Activated T-helper 17 cell treated with anti-CD3 and anti-CD28 coated beads, Interleukin-2, amount 50 U/mL, for 72 hours (primary cell): ENCODE measurements at regions not wholly inside any gene's neighbourhood (a gene's known extent, or its start where the extent isn't known, plus 50 kb on each side); places are given as distances from the start of the nearest gene placed in this dataset.
"Not testable (repeated sequence)": the region's sequence is repeated elsewhere in the genome, so short reads cannot be mapped to it uniquely, and the experiment has no call there.

Experiments used
- ATAC-seq: fragments of 150-1000 bp; cut with Tn5 transposase; replicated peaks from 2 replicates; pipeline ENCODE4 v1.10.0; 2021; ENCODE audit warnings: mild to moderate bottlenecking, moderate library complexity
- H3K27ac Mint-ChIP-seq: one replicate; pipeline ENCODE4 v1.8.0; 2022; ENCODE audit warnings: mixed read lengths
- H3K27me3 Mint-ChIP-seq: one replicate; pipeline ENCODE4 v1.8.0; 2022; ENCODE audit warnings: mixed read lengths
- H3K36me3 Mint-ChIP-seq: one replicate; pipeline ENCODE4 v1.8.0; 2022; ENCODE audit warnings: low read depth, mild to moderate bottlenecking, mixed read lengths
- H3K4me1 Mint-ChIP-seq: one replicate; pipeline ENCODE4 v1.8.0; 2022; ENCODE audit warnings: mixed read lengths
- H3K4me3 Mint-ChIP-seq: one replicate; pipeline ENCODE4 v1.8.0; 2022; ENCODE audit warnings: mild to moderate bottlenecking, mixed read lengths
- H3K9me3 Mint-ChIP-seq: one replicate; pipeline ENCODE4 v1.8.0; 2022; ENCODE audit warnings: mixed read lengths

GRCh38 chr2:101580528-101580927, 105.6 kb upstream of the RFX8 start:
- Mint-ChIP-seq H3K4me1 (peaks cover 15% of the 10 kb centered on the region), H3K4me3 (no peak overlapping the region), H3K27ac (peak overlapping the region; percentile 13), H3K36me3 (no peaks in the 10 kb centered on the region), H3K9me3 (peaks cover 10% of the 10 kb centered on the region), H3K27me3 (no peaks in the 10 kb centered on the region)
- no peak for ATAC-seq

DNA sequence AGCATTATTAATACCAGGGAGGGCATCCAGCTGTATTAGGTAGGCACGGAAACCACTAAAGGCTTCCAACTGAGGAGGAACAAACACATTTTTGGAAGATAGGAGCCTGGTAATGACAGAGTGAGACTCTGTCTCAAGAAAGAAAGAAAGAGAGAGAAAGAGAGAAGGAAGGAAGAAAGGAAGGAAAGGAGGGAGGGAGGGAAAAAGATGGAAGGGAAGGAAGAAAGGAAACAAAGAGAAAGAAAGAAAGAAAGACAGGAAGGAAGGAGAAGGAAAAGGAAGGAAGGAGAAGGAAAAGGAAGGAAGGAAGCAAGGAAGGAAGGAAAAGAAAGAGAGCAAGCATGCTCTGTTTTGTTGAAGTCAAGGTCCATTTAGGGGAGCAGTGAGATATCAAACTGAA, 103.8 kb upstream of the RFX8 start:
- H3K9me3 Mint-ChIP-seq: peaks cover 6% of the 10 kb centered on the region
- H3K4me1 Mint-ChIP-seq: peaks cover 15% of the 10 kb centered on the region
- H3K36me3 Mint-ChIP-seq: no peaks in the 10 kb centered on the region
- H3K4me3 Mint-ChIP-seq: no peak overlapping the region
- no peak overlapping the region for H3K27ac Mint-ChIP-seq
- H3K27me3 Mint-ChIP-seq: no peaks in the 10 kb centered on the region
- no peak for ATAC-seq

GRCh38 chr2:101578135-101578534, 103.2 kb upstream of the RFX8 start:
- not testable (repeated sequence) for H3K4me3 Mint-ChIP-seq, H3K36me3 Mint-ChIP-seq, ATAC-seq, H3K9me3 Mint-ChIP-seq, H3K27me3 Mint-ChIP-seq, H3K27ac Mint-ChIP-seq
- H3K4me1 Mint-ChIP-seq: peaks cover 15% of the 10 kb centered on the region

- H3K9me3 Mint-ChIP-seq: peaks cover 9% of the 10 kb centered on the region
- peaks cover 15% of the 10 kb centered on the region for H3K4me1 Mint-ChIP-seq
- no peaks in the 10 kb centered on the region for H3K36me3 Mint-ChIP-seq
Measured at GRCh38 chr2:101577173-101577572, 102.3 kb upstream of the RFX8 start.

GRCh38 chr2:101574622-101575021, 99.7 kb upstream of the RFX8 start:
- Mint-ChIP-seq H3K27ac (no peak overlapping the region), H3K27me3 (no peaks in the 10 kb centered on the region), H3K4me3 (no peak overlapping the region), H3K36me3 (no peaks in the 10 kb centered on the region), H3K4me1 (peaks cover 22% of the 10 kb centered on the region), H3K9me3 (peaks cover 6% of the 10 kb centered on the region)
- ATAC-seq: no peak

More at GRCh38 chr2:101577173-101577572, 102.3 kb upstream of the RFX8 start:
- no peak overlapping the region for H3K4me3 Mint-ChIP-seq
- no peaks in the 10 kb centered on the region for H3K27me3 Mint-ChIP-seq
- no peak overlapping the region for H3K27ac Mint-ChIP-seq
- ATAC-seq: peak; percentile 56

DNA sequence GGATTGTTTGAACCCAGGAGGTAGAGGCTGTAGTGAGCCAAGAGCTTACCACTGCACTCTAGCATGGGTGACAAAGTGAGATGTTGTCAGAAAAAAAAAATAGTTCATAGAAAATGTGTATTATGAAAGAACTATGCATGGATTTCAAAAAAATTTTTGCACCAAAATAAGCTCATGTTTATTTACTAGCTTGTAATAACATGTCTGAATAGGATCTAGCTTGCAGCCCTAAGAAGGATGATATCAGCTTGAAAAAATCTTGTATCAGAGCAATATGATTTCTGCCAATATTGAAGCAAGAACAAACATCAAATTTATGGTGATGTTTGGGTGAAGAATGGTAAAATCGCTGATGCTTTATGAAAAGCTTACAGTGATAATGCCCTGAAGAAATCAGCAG, 97.0 kb upstream of the RFX8 start:
- H3K4me1 Mint-ChIP-seq: peaks cover 12% of the 10 kb centered on the region
- H3K9me3 Mint-ChIP-seq: peaks cover 6% of the 10 kb centered on the region
- peak overlapping the region; percentile 62 for H3K4me3 Mint-ChIP-seq
- no peaks in the 10 kb centered on the region for H3K36me3 Mint-ChIP-seq
- no peaks in the 10 kb centered on the region for H3K27me3 Mint-ChIP-seq
- no peak overlapping the region for H3K27ac Mint-ChIP-seq
- ATAC-seq: no peak

GRCh38 chr2:101569886-101570520, 95.1 kb upstream of the RFX8 start:
- Mint-ChIP-seq H3K4me3 (peak overlapping the region; percentile 62), H3K36me3 (no peaks in the 10 kb centered on the region), H3K27ac (no peak overlapping the region), H3K4me1 (peaks cover 12% of the 10 kb centered on the region), H3K9me3 (peaks cover 6% of the 10 kb centered on the region), H3K27me3 (no peaks in the 10 kb centered on the region)
- no peak for ATAC-seq

- H3K9me3 Mint-ChIP-seq: peaks cover 6% of the 10 kb centered on the region
- ATAC-seq: no peak
- H3K27ac Mint-ChIP-seq: no peak overlapping the region
- H3K4me3 Mint-ChIP-seq: no peak overlapping the region
- peaks cover 18% of the 10 kb centered on the region for H3K4me1 Mint-ChIP-seq
- no peaks in the 10 kb centered on the region for H3K36me3 Mint-ChIP-seq
- no peaks in the 10 kb centered on the region for H3K27me3 Mint-ChIP-seq
Measured at GRCh38 chr2:101568969-101569368, 94.1 kb upstream of the RFX8 start.

DNA sequence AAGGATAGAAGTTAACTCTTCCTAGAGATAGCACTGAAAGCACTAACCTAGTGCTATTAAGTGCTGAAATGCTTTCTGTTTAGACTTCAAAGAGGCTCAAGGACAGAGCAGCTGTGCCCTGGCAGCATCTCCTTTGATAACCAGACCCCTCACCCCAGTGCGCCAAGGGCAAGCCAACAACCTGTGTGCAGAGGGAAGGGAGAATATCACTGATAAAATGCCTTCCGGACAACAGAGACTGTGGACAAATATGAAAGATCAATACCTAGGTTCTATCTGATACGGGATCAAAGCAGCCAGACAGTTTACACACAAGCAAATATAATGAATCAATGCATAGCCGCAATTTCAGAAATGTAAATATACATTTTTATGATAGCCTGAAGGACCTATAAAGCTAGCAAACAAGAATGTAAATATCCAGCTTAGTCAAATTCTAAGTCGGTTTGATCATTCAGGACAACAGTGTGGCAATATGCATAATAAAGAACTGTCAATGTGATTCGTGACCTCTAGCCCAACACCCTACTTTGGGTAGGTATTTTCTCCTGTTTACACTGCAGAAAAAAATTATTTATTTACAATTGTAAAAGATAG, 91.8 kb upstream of the RFX8 start:
- Mint-ChIP-seq H3K4me3 (no peak overlapping the region), H3K27ac (no peak overlapping the region), H3K4me1 (peaks cover 29% of the 10 kb centered on the region), H3K27me3 (no peaks in the 10 kb centered on the region), H3K9me3 (no peaks in the 10 kb centered on the region), H3K36me3 (no peaks in the 10 kb centered on the region)
- ATAC-seq: no peak

DNA sequence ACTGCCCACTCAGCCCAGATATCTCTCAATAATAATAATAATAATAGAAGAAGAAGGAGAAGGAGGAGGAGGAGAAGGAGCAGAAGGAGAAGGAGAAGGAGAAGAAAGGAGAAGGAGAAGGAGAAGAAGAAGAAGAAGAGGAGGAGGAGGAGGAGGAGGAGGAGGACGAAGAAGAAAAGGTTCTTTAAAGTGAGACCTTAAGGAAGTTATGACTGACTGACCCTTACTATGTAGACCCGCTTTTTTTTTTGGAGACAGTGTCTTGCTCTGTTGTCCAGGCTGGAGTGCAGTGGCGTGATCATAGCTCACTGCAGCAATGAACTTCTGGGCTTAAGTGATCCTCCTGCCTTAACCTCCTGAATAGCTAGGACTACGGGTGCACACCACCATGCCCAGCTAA, 88.9 kb upstream of the RFX8 start:
- peaks cover 4% of the 10 kb centered on the region for H3K9me3 Mint-ChIP-seq
- H3K4me1 Mint-ChIP-seq: peaks cover 28% of the 10 kb centered on the region
- no peak overlapping the region for H3K4me3 Mint-ChIP-seq
- H3K27me3 Mint-ChIP-seq: no peaks in the 10 kb centered on the region
- no peak for ATAC-seq
- no peaks in the 10 kb centered on the region for H3K36me3 Mint-ChIP-seq
- no peak overlapping the region for H3K27ac Mint-ChIP-seq

DNA sequence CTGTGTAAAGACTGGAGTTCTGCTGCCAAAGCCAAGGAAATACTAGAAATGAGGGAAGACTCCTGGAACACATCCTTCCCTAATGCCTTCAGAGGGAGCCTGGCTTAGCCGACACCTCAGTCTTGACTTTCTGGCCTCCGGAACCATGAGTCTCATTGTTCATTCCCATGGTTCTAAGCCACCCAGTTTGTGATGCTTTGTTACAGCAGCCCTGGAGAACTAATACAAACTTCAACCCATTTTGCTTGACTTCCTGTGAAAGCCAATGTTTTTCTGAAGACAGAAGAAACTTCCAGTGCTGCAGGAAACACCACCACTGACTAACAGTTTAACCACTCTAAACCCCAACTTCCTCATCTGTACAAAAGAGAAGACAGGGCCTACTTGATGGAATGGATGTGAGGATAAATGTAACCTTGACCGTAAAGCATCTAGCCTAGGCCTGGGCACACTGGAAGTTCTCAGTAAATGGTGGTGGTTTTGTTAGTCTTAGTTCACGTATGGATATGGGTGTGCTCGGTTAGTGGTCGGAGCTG, 85.9 kb upstream of the RFX8 start:
- Mint-ChIP-seq H3K4me3 (peak overlapping the region; percentile 12), H3K4me1 (peaks cover 28% of the 10 kb centered on the region)
- ATAC-seq: no peak

GRCh38 chr2:101559551-101559950, 84.6 kb upstream of the RFX8 start:
- no peaks in the 10 kb centered on the region for H3K36me3 Mint-ChIP-seq
- peaks cover 4% of the 10 kb centered on the region for H3K9me3 Mint-ChIP-seq
- no peak overlapping the region for H3K27ac Mint-ChIP-seq
- no peak overlapping the region for H3K4me3 Mint-ChIP-seq
- ATAC-seq: no peak
- H3K4me1 Mint-ChIP-seq: peaks cover 25% of the 10 kb centered on the region
- H3K27me3 Mint-ChIP-seq: no peaks in the 10 kb centered on the region

More for the DNA sequence above, 85.9 kb upstream of the RFX8 start:
- no peaks in the 10 kb centered on the region for H3K27me3 Mint-ChIP-seq
- peak overlapping the region; percentile 46 for H3K27ac Mint-ChIP-seq
- H3K36me3 Mint-ChIP-seq: no peaks in the 10 kb centered on the region
- H3K9me3 Mint-ChIP-seq: peaks cover 4% of the 10 kb centered on the region

DNA sequence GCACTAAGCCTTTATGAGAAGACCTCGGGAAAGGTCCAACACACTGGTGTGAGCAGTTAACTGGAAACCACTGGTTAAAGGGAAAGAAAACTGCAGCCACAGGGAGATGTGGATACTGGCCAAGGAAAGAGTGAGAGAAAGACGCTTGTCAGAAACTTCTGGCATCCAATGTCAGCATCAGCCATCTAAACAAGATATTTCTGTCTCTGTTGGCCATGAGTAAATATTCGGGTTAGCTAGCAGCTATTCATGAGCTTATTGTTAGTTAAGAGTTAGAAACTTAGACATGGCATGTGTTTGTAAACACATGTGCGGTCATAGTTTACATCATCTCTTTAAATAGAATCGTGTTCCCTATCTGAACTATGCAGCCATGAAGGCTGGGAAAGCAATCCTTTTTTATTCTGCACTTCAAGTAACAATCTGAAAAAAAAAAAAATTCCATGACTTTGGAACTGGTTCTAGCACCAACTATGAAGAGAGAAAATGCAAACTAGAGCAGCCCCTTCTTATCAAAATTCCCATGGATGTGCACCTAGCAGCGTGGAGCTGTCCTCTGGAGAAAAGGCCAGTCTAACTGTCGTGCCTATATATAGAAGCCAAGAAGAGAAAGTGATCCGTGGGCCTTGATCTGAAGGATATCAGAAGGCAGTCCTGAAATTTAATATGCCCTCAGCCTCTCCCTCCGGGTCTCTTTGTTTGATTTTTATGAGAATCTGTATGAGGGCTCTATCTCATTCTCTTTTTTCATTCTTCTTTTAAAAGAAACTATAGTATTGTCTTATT, 84.0 kb upstream of the RFX8 start:
- peaks cover 4% of the 10 kb centered on the region for H3K9me3 Mint-ChIP-seq
- peaks cover 21% of the 10 kb centered on the region for H3K4me1 Mint-ChIP-seq
- no peaks in the 10 kb centered on the region for H3K27me3 Mint-ChIP-seq
- no peak overlapping the region for H3K27ac Mint-ChIP-seq
- no peak overlapping the region for H3K4me3 Mint-ChIP-seq
- ATAC-seq: no peak
- H3K36me3 Mint-ChIP-seq: no peaks in the 10 kb centered on the region

DNA sequence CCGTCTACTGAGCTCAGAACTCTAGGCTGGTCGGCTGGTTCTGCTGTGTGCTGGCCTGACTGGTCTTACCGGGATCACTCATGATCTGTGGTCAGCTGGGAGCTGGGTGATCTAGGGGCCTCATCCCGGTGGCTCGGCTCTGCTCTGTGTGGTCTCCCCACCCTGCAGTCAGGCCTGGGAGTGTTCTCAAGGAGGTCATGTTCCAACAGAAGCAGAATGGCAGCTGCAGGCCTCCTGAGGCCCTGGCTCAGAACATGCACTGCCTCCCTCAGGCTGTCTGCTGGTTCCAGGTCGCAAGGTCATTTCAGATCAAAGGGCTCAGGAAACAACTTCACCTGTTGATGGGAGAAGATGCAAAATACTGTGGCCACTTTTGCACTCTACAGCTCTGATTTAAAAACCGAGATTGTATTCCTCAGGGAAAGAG, 81.1 kb upstream of the RFX8 start:
- no peak overlapping the region for H3K27ac Mint-ChIP-seq
- ATAC-seq: no peak
- peaks cover 4% of the 10 kb centered on the region for H3K9me3 Mint-ChIP-seq
- no peaks in the 10 kb centered on the region for H3K27me3 Mint-ChIP-seq
- H3K4me1 Mint-ChIP-seq: peaks cover 18% of the 10 kb centered on the region
- no peak overlapping the region for H3K4me3 Mint-ChIP-seq
- H3K36me3 Mint-ChIP-seq: no peaks in the 10 kb centered on the region
